ENCODE measurements at regions not wholly inside any gene's neighbourhood (a gene's known extent, or its start where the extent isn't known, plus 50 kb on each side); places are given as distances from the start of the nearest gene placed in this dataset.

DNA sequence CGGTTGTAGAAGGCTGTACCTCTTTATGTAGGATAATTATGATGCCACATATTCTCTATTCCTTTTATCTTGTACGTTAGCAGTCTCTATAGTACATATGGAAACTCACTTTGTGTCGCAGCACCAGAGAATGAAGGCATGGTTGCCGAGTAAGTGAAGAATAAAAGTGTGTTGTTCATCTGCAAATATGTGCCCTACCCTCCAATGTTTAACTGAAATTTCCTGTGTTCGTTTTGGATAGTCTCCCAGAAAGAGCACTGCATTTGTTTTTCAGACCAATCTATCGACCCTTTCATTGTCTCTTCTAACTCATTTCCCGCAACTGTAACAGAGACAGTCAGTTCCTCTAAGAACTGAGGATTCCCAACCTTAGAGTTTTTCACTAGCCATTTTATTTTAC is 592.8 kb downstream of the TUSC7 start:
- TF ChIP-seq POLR2A (IDR thresholded peaks at IDR 0.05): no peak
- TF ChIP-seq, protein P1, sequence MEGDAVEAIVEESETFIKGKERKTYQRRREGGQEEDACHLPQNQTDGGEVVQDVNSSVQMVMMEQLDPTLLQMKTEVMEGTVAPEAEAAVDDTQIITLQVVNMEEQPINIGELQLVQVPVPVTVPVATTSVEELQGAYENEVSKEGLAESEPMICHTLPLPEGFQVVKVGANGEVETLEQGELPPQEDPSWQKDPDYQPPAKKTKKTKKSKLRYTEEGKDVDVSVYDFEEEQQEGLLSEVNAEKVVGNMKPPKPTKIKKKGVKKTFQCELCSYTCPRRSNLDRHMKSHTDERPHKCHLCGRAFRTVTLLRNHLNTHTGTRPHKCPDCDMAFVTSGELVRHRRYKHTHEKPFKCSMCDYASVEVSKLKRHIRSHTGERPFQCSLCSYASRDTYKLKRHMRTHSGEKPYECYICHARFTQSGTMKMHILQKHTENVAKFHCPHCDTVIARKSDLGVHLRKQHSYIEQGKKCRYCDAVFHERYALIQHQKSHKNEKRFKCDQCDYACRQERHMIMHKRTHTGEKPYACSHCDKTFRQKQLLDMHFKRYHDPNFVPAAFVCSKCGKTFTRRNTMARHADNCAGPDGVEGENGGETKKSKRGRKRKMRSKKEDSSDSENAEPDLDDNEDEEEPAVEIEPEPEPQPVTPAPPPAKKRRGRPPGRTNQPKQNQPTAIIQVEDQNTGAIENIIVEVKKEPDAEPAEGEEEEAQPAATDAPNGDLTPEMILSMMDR (IDR thresholded peaks at IDR 0.05): no peak

All from adrenal gland (tissue), 5 donors.